Keratinocyte (primary cell): ENCODE measurements at regions not wholly inside any gene's neighbourhood (a gene's known extent, or its start where the extent isn't known, plus 50 kb on each side); places are given as distances from the start of the nearest gene placed in this dataset.

Experiments
- DNase-seq: peaks from one replicate; pipeline ENCODE4 v3.0.0-alpha.2; 2011; ENCODE audit warnings: low read depth, missing footprints, low spot score
- FAIRE-seq: peaks from 2 replicates; lab custom pipeline; 2011; peaks lifted over from hg19 to GRCh38; lab: Jason Lieb, UNC
- H2AFZ ChIP-seq: 2 replicates; pipeline ENCODE4 v1.6.0; 2012; ENCODE audit warnings: low read length, control low read depth, inconsistent platforms; ENCODE audit not compliant: control insufficient read depth
- H3K27ac ChIP-seq: 2 replicates; pipeline ENCODE4 v1.5.1; 2011; ENCODE audit warnings: low read length; ENCODE audit not compliant: control insufficient read depth, insufficient read depth
- H3K27me3 ChIP-seq: 3 replicates; pipeline ENCODE4 v1.6.0; 2011; ENCODE audit warnings: low read length; ENCODE audit not compliant: control insufficient read depth, insufficient read depth; ENCODE audit errors: extremely low read depth
- H3K36me3 ChIP-seq, 2 experiments: 2 replicates in 1 of 2; 3 replicates in 1 of 2; pipeline ENCODE4 v1.5.1; 2011; ENCODE audit warnings: low read length in 2 of 2, mild to moderate bottlenecking in 1 of 2; ENCODE audit not compliant: control insufficient read depth in 2 of 2, insufficient read depth in 2 of 2; ENCODE audit errors: extremely low read depth in 1 of 2
- H3K4me1 ChIP-seq: 3 replicates; pipeline ENCODE4 v1.5.1; 2011; ENCODE audit warnings: low read length; ENCODE audit not compliant: control insufficient read depth, insufficient read depth; ENCODE audit errors: extremely low read depth
- H3K4me2 ChIP-seq: 3 replicates; pipeline ENCODE4 v1.6.0; 2011; ENCODE audit warnings: low read depth, low read length; ENCODE audit not compliant: control insufficient read depth, insufficient read depth; ENCODE audit errors: extremely low read depth
- H3K4me3 ChIP-seq, 3 experiments: fragments of 200-600 bp in 1 of 3; sonication (generic) in 1 of 3; 2 replicates in 2 of 3; 3 replicates in 1 of 3; pipeline ENCODE4 v1.5.1; 2011 to 2016; ENCODE audit warnings: low read length in 3 of 3, mild to moderate bottlenecking in 3 of 3, control low read depth in 2 of 3, inconsistent platforms in 1 of 3, low read depth in 1 of 3, mixed read lengths in 1 of 3, mixed run types in 1 of 3, moderate library complexity in 1 of 3; ENCODE audit not compliant: control insufficient read depth in 2 of 3, insufficient read depth in 2 of 3; ENCODE audit errors: extremely low read depth in 1 of 3
- H3K79me2 ChIP-seq: 2 replicates; pipeline ENCODE4 v1.6.0; 2012; ENCODE audit warnings: low read length; ENCODE audit not compliant: control insufficient read depth, insufficient read depth
- H3K9ac ChIP-seq: 3 replicates; pipeline ENCODE4 v1.6.0; 2011; ENCODE audit warnings: low read length; ENCODE audit not compliant: control insufficient read depth, insufficient read depth; ENCODE audit errors: extremely low read depth
- H3K9me1 ChIP-seq: 3 replicates; pipeline ENCODE4 v1.6.0; 2011; ENCODE audit warnings: low read length; ENCODE audit not compliant: control insufficient read depth, insufficient read depth; ENCODE audit errors: extremely low read depth
- H3K9me3 ChIP-seq: 2 replicates; pipeline ENCODE4 v1.5.1; 2012; ENCODE audit warnings: low read depth, low read length; ENCODE audit not compliant: control insufficient read depth
- H4K20me1 ChIP-seq: 3 replicates; pipeline ENCODE4 v1.6.0; 2011; ENCODE audit warnings: low read length; ENCODE audit not compliant: control insufficient read depth, insufficient read depth; ENCODE audit errors: extremely low read depth
- EZH2 ChIP-seq: IDR thresholded peaks from one replicate; pipeline ENCODE4 v1.6.1; 2012; ENCODE audit warnings: inconsistent platforms, mild to moderate bottlenecking, low read length, moderate library complexity
- dilution Hi-C: fragments of 300-500 bp; cut with MboI; formaldehyde crosslinking; loops from one replicate; pipeline ENCODE4 v1.7.0; 2020; ENCODE audit warnings: low sequenced_read_pairs; ENCODE audit not compliant: extremely low pct_ligation_motif_present
- TF ChIP-seq, protein P1 (sequence below), 3 experiments: IDR thresholded peaks in 1 of 3; conservative IDR thresholded peaks in 1 of 3; optimal IDR thresholded peaks in 1 of 3; 2 replicates in 2 of 3; 3 replicates in 1 of 3; pipeline versions ENCODE3 to v1.5.1; 2011; ENCODE audit warnings: low read length in 3 of 3, mild to moderate bottlenecking in 3 of 3, moderate library complexity in 2 of 3, control low read depth in 1 of 3, inconsistent platforms in 1 of 3; ENCODE audit not compliant: insufficient read depth in 2 of 3; ENCODE audit errors: extremely low read depth in 1 of 3

- peak overlapping the region; percentile 86 for H3K27ac ChIP-seq
- peak overlapping the region; percentile 30 for H3K9ac ChIP-seq
- no peaks in the 10 kb centered on the region for H3K79me2 ChIP-seq
- no peaks in the 10 kb centered on the region for H3K27me3 ChIP-seq
- FAIRE-seq (peak; percentile 99), DNase-seq (peak; percentile 95)
- no peaks in the 10 kb centered on the region for H3K9me1 ChIP-seq
- peaks cover 29% of the 10 kb centered on the region for H3K4me1 ChIP-seq
- H3K4me2 ChIP-seq: peak overlapping the region; percentile 48
- TF ChIP-seq EZH2: no peak
- TF ChIP-seq, protein P1, sequence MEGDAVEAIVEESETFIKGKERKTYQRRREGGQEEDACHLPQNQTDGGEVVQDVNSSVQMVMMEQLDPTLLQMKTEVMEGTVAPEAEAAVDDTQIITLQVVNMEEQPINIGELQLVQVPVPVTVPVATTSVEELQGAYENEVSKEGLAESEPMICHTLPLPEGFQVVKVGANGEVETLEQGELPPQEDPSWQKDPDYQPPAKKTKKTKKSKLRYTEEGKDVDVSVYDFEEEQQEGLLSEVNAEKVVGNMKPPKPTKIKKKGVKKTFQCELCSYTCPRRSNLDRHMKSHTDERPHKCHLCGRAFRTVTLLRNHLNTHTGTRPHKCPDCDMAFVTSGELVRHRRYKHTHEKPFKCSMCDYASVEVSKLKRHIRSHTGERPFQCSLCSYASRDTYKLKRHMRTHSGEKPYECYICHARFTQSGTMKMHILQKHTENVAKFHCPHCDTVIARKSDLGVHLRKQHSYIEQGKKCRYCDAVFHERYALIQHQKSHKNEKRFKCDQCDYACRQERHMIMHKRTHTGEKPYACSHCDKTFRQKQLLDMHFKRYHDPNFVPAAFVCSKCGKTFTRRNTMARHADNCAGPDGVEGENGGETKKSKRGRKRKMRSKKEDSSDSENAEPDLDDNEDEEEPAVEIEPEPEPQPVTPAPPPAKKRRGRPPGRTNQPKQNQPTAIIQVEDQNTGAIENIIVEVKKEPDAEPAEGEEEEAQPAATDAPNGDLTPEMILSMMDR (optimal IDR thresholded peaks at IDR 0.05 in 1 of 3, IDR thresholded peaks at IDR 0.05 in 1 of 3, conservative IDR thresholded peaks at IDR 0.05 in 1 of 3; ENCODE audit: extremely low read depth in 1 of 3, insufficient read depth in 2 of 3, low read length in 3 of 3): no peak
- no peaks in the 10 kb centered on the region for H3K9me3 ChIP-seq
- no peak overlapping the region for H3K4me3 ChIP-seq
- dilution Hi-C loops: no loop called here
- peak overlapping the region; percentile 78 for H2AFZ ChIP-seq
- no peaks in the 10 kb centered on the region for H3K36me3 ChIP-seq
- no peaks in the 10 kb centered on the region for H4K20me1 ChIP-seq
Measured at GRCh38 chr14:87133073-87133801, 859.7 kb downstream of the GALC start.

GRCh38 chr14:87131879-87132278 is 861.1 kb downstream of the GALC start:
- H2AFZ ChIP-seq: no peak overlapping the region
- no peak overlapping the region for H3K9ac ChIP-seq
- no peaks in the 10 kb centered on the region for H3K27me3 ChIP-seq
- no peak for TF ChIP-seq EZH2
- TF ChIP-seq, protein P1 (optimal IDR thresholded peaks at IDR 0.05 in 1 of 3, IDR thresholded peaks at IDR 0.05 in 1 of 3, conservative IDR thresholded peaks at IDR 0.05 in 1 of 3; ENCODE audit: extremely low read depth in 1 of 3, insufficient read depth in 2 of 3, low read length in 3 of 3): no peak
- DNase-seq (peak; percentile 87), FAIRE-seq (peak; percentile 83)
- H4K20me1 ChIP-seq: no peaks in the 10 kb centered on the region
- H3K4me3 ChIP-seq: no peak overlapping the region
- peak overlapping the region; percentile 17 for H3K4me2 ChIP-seq
- dilution Hi-C loops: no loop called here
- H3K79me2 ChIP-seq: no peaks in the 10 kb centered on the region
- H3K4me1 ChIP-seq: peaks cover 29% of the 10 kb centered on the region
- H3K36me3 ChIP-seq: no peaks in the 10 kb centered on the region
- no peak overlapping the region for H3K27ac ChIP-seq
- no peaks in the 10 kb centered on the region for H3K9me3 ChIP-seq
- H3K9me1 ChIP-seq: no peaks in the 10 kb centered on the region
